ENCODE measurements at regions not wholly inside any gene's neighbourhood (a gene's known extent, or its start where the extent isn't known, plus 50 kb on each side); places are given as distances from the start of the nearest gene placed in this dataset.

- no peak for DNase-seq
Observed at GRCh38 chrX:106510713-106511403, 100.9 kb upstream of the RADX start.

More at GRCh38 chrX:106510713-106511403, 100.9 kb upstream of the RADX start:
- ATAC-seq, result no peak
